SJSA1 (cell line): ENCODE measurements at regions not wholly inside any gene's neighbourhood (a gene's known extent, or its start where the extent isn't known, plus 50 kb on each side); places are given as distances from the start of the nearest gene placed in this dataset.

Source experiments
- DNase-seq, 2 experiments: peaks; one replicate each; pipeline ENCODE4 v3.0.0-alpha.2; 2015 to 2020; ENCODE audit warnings: low spot score in 2 of 2, low read depth in 1 of 2
- H3K27ac ChIP-seq: fragments of 250-450 bp; sonication (Bioruptor Pico); 2 replicates; pipeline ENCODE4 v1.5.1; 2020; ENCODE audit warnings: mild to moderate bottlenecking, moderate library complexity
- H3K27me3 ChIP-seq: fragments of 250-450 bp; sonication (Bioruptor Pico); replicated peaks from 2 replicates; pipeline ENCODE4 v1.5.1; 2020; ENCODE audit warnings: mild to moderate bottlenecking, moderate library complexity
- H3K36me3 ChIP-seq: fragments of 250-450 bp; sonication (Bioruptor Pico); 2 replicates; pipeline ENCODE4 v1.5.1; 2020; ENCODE audit warnings: mild to moderate bottlenecking
- H3K4me1 ChIP-seq: fragments of 250-450 bp; sonication (Bioruptor Pico); replicated peaks from 2 replicates; pipeline ENCODE4 v1.6.1; 2021; ENCODE audit warnings: mild to moderate bottlenecking
- H3K4me3 ChIP-seq: fragments of 250-450 bp; sonication (Bioruptor Pico); 2 replicates; pipeline ENCODE4 v1.5.1; 2020; ENCODE audit warnings: mild to moderate bottlenecking
- H3K9me3 ChIP-seq: fragments of 250-450 bp; sonication (Bioruptor Pico); replicated peaks from 2 replicates; pipeline ENCODE4 v1.5.1; 2020; ENCODE audit warnings: mild to moderate bottlenecking

GRCh38 chr10:111131168-111131799 lies 54.5 kb downstream of the ADRA2A start:
- Histone ChIP-seq H3K27me3 (peaks cover 14% of the 10 kb centered on the region; the same call in 1 of the 2 replicates), H3K27ac (no peak overlapping the region), H3K4me3 (no peak overlapping the region), H3K36me3 (no peaks in the 10 kb centered on the region), H3K4me1 (peaks cover 4% of the 10 kb centered on the region; the same call in 1 of the 2 replicates), H3K9me3 (no peaks in the 10 kb centered on the region)
- no peak for DNase-seq

GRCh38 chr10:111137007-111137406 lies 60.2 kb downstream of the ADRA2A start:
- DNase-seq, result peak in 1 of 2 experiments; percentile 16
- peaks cover 20% of the 10 kb centered on the region for H3K27me3 ChIP-seq
- H3K4me3 ChIP-seq, result no peak overlapping the region
- H3K27ac ChIP-seq, result no peak overlapping the region
- no peaks in the 10 kb centered on the region for H3K9me3 ChIP-seq
- H3K4me1 ChIP-seq, result peaks cover 8% of the 10 kb centered on the region; the same call in 1 of the 2 replicates
- no peaks in the 10 kb centered on the region for H3K36me3 ChIP-seq

- Histone ChIP-seq H3K4me1 (peaks cover 8% of the 10 kb centered on the region; the same call in 1 of the 2 replicates), H3K4me3 (no peak overlapping the region), H3K9me3 (no peaks in the 10 kb centered on the region), H3K27me3 (peaks cover 20% of the 10 kb centered on the region), H3K27ac (no peak overlapping the region), H3K36me3 (no peaks in the 10 kb centered on the region)
- no peak for DNase-seq
Measured at GRCh38 chr10:111137587-111137986, 60.8 kb downstream of the ADRA2A start.

GRCh38 chr10:111138544-111138943 lies 61.7 kb downstream of the ADRA2A start:
- Histone ChIP-seq H3K27ac (no peak overlapping the region), H3K27me3 (peaks cover 16% of the 10 kb centered on the region), H3K4me1 (peaks cover 8% of the 10 kb centered on the region; the same call in 1 of the 2 replicates), H3K9me3 (no peaks in the 10 kb centered on the region), H3K4me3 (no peak overlapping the region), H3K36me3 (no peaks in the 10 kb centered on the region)
- DNase-seq, result no peak

DNA sequence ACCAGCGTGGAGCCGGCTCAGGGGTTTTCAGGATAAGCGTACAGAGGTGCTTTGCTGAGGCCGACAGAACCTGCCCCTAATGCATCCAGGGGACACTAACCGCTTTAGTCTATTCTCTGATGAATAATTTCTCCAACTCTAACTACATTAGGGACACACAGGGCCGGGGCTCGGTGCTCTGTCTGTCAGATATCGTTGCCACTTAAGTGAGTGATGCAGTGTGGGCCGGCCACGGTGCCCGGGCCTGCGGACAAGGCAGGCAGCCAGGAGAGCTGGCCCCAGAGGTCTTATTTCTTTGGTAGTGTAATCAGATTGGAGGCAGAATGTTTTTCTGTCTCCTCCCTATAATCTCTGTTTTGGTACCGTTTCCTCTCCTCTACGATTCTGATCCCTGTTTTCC lies 62.7 kb downstream of the ADRA2A start:
- H3K27me3 ChIP-seq, result peaks cover 17% of the 10 kb centered on the region; the same call in 1 of the 2 replicates
- no peaks in the 10 kb centered on the region for H3K9me3 ChIP-seq
- H3K4me1 ChIP-seq, result peaks cover 8% of the 10 kb centered on the region; the same call in 1 of the 2 replicates
- no peak overlapping the region for H3K4me3 ChIP-seq
- no peaks in the 10 kb centered on the region for H3K36me3 ChIP-seq
- no peak for DNase-seq
- H3K27ac ChIP-seq, result no peak overlapping the region

DNA sequence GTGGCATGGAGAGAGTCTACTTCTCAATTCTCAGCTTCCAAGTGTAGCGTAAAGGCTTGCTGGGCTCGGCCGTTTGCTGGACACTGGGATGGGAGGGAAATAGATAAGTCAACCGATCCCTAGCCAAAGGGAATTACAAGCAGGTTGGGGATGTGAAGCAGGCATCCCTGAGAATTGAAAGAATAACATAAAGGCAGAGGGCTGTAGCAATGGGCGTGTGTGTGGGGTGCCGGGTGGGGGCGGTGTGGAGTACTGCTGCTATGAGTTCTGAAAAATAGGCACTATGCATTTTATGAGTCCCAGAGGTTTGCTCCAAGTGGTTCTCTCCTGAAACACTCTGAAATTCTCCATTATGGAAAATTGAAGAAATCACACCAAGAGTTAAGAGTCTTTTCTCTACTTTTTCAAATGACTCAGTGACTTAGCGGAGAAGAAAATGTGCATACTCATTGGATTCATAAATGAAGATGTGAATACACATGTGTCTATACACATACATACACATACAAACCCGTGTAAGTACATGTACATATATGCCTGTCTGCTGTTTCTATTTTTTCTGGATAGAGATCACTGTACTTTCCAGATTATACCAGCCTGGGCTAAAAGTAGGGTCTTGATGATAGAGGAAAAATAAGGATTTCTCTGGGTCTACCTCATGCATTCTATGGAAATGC lies 65.4 kb downstream of the ADRA2A start:
- Histone ChIP-seq H3K27ac (no peak overlapping the region), H3K36me3 (no peaks in the 10 kb centered on the region), H3K9me3 (no peaks in the 10 kb centered on the region), H3K27me3 (peaks cover 16% of the 10 kb centered on the region; the same call in 1 of the 2 replicates), H3K4me1 (peaks cover 3% of the 10 kb centered on the region; the same call in 1 of the 2 replicates), H3K4me3 (no peak overlapping the region)
- no peak for DNase-seq

DNA sequence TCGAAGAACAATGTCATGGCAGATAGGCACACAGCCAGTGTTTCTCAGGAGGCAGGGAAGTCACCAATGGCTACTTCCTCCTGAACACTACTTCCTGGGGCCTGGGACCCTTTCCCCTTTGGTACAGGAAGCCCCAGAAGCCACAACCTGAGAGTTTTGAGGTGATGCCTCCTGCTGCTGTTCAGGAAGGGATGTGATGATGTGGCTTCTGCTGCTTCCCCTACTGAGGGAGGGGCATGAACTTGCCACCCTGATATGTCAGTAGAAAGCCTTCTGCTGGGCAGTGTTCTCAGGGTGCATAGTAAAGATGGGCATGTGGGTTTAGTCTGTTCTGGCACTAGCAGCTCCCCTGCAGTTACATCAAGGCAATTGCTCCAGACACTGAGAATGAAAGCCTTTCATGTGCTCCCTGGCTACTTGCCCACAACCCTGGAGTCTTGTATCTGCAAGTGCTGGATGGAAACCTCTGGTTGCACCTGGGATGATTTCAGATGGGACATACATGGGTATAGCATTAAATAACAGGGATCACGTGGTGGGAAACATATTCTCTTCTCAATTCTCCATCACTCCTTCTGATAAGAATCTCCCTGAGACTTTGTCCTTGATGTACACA lies 69.3 kb downstream of the ADRA2A start:
- Histone ChIP-seq H3K27ac (no peak overlapping the region), H3K36me3 (no peaks in the 10 kb centered on the region), H3K4me1 (no peaks in the 10 kb centered on the region), H3K4me3 (no peak overlapping the region), H3K9me3 (no peaks in the 10 kb centered on the region), H3K27me3 (peaks cover 19% of the 10 kb centered on the region; the same call in 1 of the 2 replicates)
- no peak for DNase-seq

GRCh38 chr10:111148025-111148424 lies 71.2 kb downstream of the ADRA2A start:
- H3K27me3 ChIP-seq, result peaks cover 21% of the 10 kb centered on the region; the same call in 1 of the 2 replicates
- no peaks in the 10 kb centered on the region for H3K36me3 ChIP-seq
- no peak overlapping the region for H3K27ac ChIP-seq
- no peaks in the 10 kb centered on the region for H3K4me1 ChIP-seq
- H3K9me3 ChIP-seq, result no peaks in the 10 kb centered on the region
- DNase-seq, result no peak
- no peak overlapping the region for H3K4me3 ChIP-seq

GRCh38 chr10:111148440-111148839 lies 71.6 kb downstream of the ADRA2A start:
- H3K36me3 ChIP-seq, result no peaks in the 10 kb centered on the region
- H3K9me3 ChIP-seq, result no peaks in the 10 kb centered on the region
- no peak for DNase-seq
- H3K4me3 ChIP-seq, result no peak overlapping the region
- no peaks in the 10 kb centered on the region for H3K4me1 ChIP-seq
- H3K27ac ChIP-seq, result no peak overlapping the region
- peaks cover 21% of the 10 kb centered on the region; the same call in 1 of the 2 replicates for H3K27me3 ChIP-seq

DNA sequence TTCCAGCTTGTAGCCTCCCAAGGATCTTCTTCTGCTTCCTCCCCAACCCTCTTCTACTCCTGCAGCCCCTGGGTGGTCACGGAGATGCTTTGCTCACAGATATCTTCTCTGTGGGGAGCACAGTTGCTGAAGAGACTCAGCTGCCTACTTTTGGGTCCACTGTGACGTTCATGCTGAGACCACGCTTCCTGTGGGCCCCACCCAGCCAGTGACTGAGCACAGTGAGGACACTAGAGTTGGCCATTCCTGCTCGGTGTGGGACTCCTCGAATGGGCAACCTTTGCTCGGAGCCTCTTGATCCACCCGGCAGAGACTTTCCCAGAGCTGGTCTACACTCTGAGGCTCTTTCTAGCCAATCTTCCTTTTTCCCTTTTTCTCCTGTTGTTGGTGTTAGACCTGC lies 73.9 kb downstream of the ADRA2A start:
- H3K36me3 ChIP-seq, result no peaks in the 10 kb centered on the region
- H3K27ac ChIP-seq, result no peak overlapping the region
- no peaks in the 10 kb centered on the region for H3K9me3 ChIP-seq
- H3K27me3 ChIP-seq, result peaks cover 14% of the 10 kb centered on the region; the same call in 1 of the 2 replicates
- no peak for DNase-seq
- H3K4me1 ChIP-seq, result no peaks in the 10 kb centered on the region
- no peak overlapping the region for H3K4me3 ChIP-seq

- H3K4me1 ChIP-seq, result no peaks in the 10 kb centered on the region
- no peak overlapping the region for H3K4me3 ChIP-seq
- H3K27me3 ChIP-seq, result peaks cover 14% of the 10 kb centered on the region; the same call in 1 of the 2 replicates
- H3K9me3 ChIP-seq, result no peaks in the 10 kb centered on the region
- DNase-seq, result no peak
- H3K36me3 ChIP-seq, result no peaks in the 10 kb centered on the region
- no peak overlapping the region for H3K27ac ChIP-seq
Measured at GRCh38 chr10:111151595-111152307, 74.9 kb downstream of the ADRA2A start.

DNA sequence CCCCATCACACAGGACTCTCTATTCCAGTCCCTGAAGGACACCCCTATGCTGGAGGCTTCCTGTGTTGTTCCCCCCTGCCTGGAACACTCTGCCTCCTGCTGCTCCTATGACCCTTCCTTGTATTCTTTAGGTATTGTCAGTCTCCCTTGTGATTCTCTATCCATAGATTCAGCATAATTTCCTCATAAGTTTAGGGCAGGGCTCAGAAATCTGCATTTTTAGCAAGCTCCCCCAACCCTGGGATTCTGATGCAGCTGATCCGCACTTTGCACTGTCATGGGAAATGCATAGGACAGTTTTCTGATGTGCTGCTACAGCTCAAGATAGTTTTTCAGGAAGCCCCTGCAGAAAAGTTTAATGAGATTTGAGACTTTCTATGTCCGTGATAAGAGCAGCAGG lies 79.9 kb downstream of the ADRA2A start:
- Histone ChIP-seq H3K27ac (no peak overlapping the region), H3K4me1 (no peaks in the 10 kb centered on the region), H3K27me3 (peaks cover 8% of the 10 kb centered on the region), H3K4me3 (no peak overlapping the region), H3K9me3 (no peaks in the 10 kb centered on the region), H3K36me3 (no peaks in the 10 kb centered on the region)
- DNase-seq, result no peak

DNA sequence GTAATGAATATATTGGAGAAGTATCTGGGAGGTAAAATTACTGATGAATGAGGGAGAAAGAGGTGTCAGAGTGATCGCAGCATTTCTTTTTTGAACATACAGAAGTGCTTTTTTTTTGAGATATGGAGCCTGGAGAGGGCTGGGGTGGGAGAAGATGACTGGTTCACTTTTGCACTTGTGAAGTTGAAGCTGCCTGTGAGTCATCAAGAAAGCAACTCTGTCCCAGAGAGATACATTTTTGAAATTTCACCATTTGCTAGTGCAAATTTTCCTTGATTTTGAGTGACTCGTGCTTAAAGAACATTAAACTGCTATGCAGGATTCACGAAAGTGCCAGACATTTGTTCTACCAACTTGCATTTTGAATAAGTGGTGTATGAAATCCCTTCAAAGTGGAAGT lies 81.8 kb downstream of the ADRA2A start:
- Histone ChIP-seq H3K27ac (no peak overlapping the region), H3K9me3 (no peaks in the 10 kb centered on the region), H3K4me3 (no peak overlapping the region), H3K4me1 (no peaks in the 10 kb centered on the region), H3K36me3 (no peaks in the 10 kb centered on the region), H3K27me3 (peaks cover 8% of the 10 kb centered on the region)
- DNase-seq, result no peak
